K562 (cell line): ENCODE measurements at regions not wholly inside any gene's neighbourhood (a gene's known extent, or its start where the extent isn't known, plus 50 kb on each side); places are given as distances from the start of the nearest gene placed in this dataset.

Experiments
- ATAC-seq: fragments of 200-7000 bp; cut with Tn5 transposase; 3 replicates; pipeline ENCODE4 v1.9.1; 2020; ENCODE audit warnings: moderate library complexity
- BruUV-seq: library from RNA; stranded (reverse); fragments of 400-500 nt; replicated peaks from 2 replicates; lab custom pipeline; 2021; lab: Mats Ljungman, UMichigan
- CTCF ChIA-PET: fragments of 300-600 bp; formaldehyde crosslinking; extraction: SDS; loops from one replicate; lab custom pipeline; 2021; ENCODE audit warnings: low intra/inter-chr PET ratio; lab: Yijun Ruan, JAX
- POLR2A ChIA-PET: fragments of 300-600, 350-650 bp; sonication (Branson Sonifier 250); formaldehyde crosslinking; extraction: SDS; loops from one replicate; lab custom pipeline; 2021; ENCODE audit warnings: antibody characterized with exemption, inconsistent platforms; lab: Yijun Ruan, JAX
- DNase-seq, 4 experiments: peaks; one replicate each; pipeline versions ENCODE4 v3.0.0 to v3.0.0-alpha.2; 2011 to 2018; ENCODE audit warnings: low spot score in 3 of 4, mixed read lengths in 3 of 4; ENCODE audit errors: extremely low read depth in 1 of 4
- FAIRE-seq: peaks from 2 replicates; lab custom pipeline; 2011; peaks lifted over from hg19 to GRCh38; lab: Jason Lieb, UNC
- H2AFZ ChIP-seq: 2 replicates; pipeline ENCODE4 v1.6.0; 2011; ENCODE audit warnings: low read depth, low read length, control low read depth, inconsistent platforms
- H3K27ac ChIP-seq: fragments of 200-600 bp; 3 replicates; pipeline ENCODE4 v1.8.0; 2011; ENCODE audit warnings: low read depth, mild to moderate bottlenecking, control low read depth, inconsistent platforms, low read length, moderate library complexity, mixed read lengths; ENCODE audit errors: extremely low read depth
- H3K27me3 ChIP-seq, 2 experiments: fragments of 300-600 bp in 1 of 2; 2 replicates in 1 of 2; 3 replicates in 1 of 2; pipeline versions ENCODE4 v1.6.0 to v1.8.0; 2011; ENCODE audit warnings: inconsistent platforms in 2 of 2, low read length in 2 of 2, mild to moderate bottlenecking in 1 of 2, mixed read lengths in 1 of 2, moderate library complexity in 1 of 2; ENCODE audit not compliant: control insufficient read depth in 2 of 2, insufficient read depth in 2 of 2
- H3K36me3 ChIP-seq: fragments of 300-600 bp; 3 replicates; pipeline ENCODE4 v1.8.0; 2011; ENCODE audit warnings: mild to moderate bottlenecking, low read length, inconsistent platforms; ENCODE audit not compliant: control insufficient read depth, insufficient read depth
- H3K4me1 ChIP-seq, 2 experiments: fragments of 200-600 bp in 1 of 2; replicated peaks in 1 of 2; 2 replicates in 1 of 2; 3 replicates in 1 of 2; pipeline versions ENCODE4 v1.5.1 to v1.8.0; 2011; ENCODE audit warnings: inconsistent platforms in 2 of 2, low read length in 2 of 2, mild to moderate bottlenecking in 1 of 2, mixed read lengths in 1 of 2, moderate library complexity in 1 of 2; ENCODE audit not compliant: control insufficient read depth in 2 of 2, insufficient read depth in 2 of 2
- H3K4me2 ChIP-seq: 2 replicates; pipeline ENCODE4 v1.6.1; 2011; ENCODE audit warnings: low read length, control low read depth, inconsistent platforms, mixed read lengths; ENCODE audit not compliant: insufficient read depth
- H3K4me3 ChIP-seq: fragments of 200-600 bp; sonication (generic), shearing (Covaris generic); 2 replicates; pipeline ENCODE4 v1.5.1; 2016; ENCODE audit warnings: control low read depth, inconsistent platforms
- H3K79me2 ChIP-seq: fragments of 200-600 bp; 3 replicates; pipeline ENCODE4 v1.8.0; 2011; ENCODE audit warnings: low read length, inconsistent platforms; ENCODE audit not compliant: control insufficient read depth, insufficient read depth
- H3K9ac ChIP-seq, 2 experiments: 2 replicates each; pipeline versions ENCODE4 v1.6.0 to v1.6.1; 2011; ENCODE audit warnings: low read depth in 2 of 2, low read length in 2 of 2, control low read depth in 1 of 2, inconsistent platforms in 1 of 2, mild to moderate bottlenecking in 1 of 2, mixed read lengths in 1 of 2; ENCODE audit not compliant: insufficient read depth in 1 of 2
- H3K9me1 ChIP-seq: one replicate; pipeline ENCODE4 v1.6.0; 2011; ENCODE audit warnings: inconsistent platforms, mild to moderate bottlenecking, low read length, moderate library complexity; ENCODE audit not compliant: control insufficient read depth, insufficient read depth
- H3K9me3 ChIP-seq: replicated peaks from 2 replicates; pipeline ENCODE4 v1.5.1; 2011; ENCODE audit warnings: low read depth, low read length, inconsistent platforms; ENCODE audit not compliant: control insufficient read depth, insufficient read depth
- H4K20me1 ChIP-seq: replicated peaks from 2 replicates; pipeline ENCODE4 v1.6.1; 2011; ENCODE audit warnings: low read length, inconsistent platforms, mixed read lengths; ENCODE audit not compliant: control insufficient read depth, insufficient read depth
- DDX20 ChIP-seq: fragments of 450-650 bp; IDR thresholded peaks from 2 replicates; pipeline ENCODE4 v1.6.1; 2016; ENCODE audit warnings: missing genetic modification characterization, low read depth, mild to moderate bottlenecking, missing compliant biosample characterization, moderate library complexity
- FOS ChIP-seq: IDR thresholded peaks from 3 replicates; pipeline ENCODE4 v1.6.1; 2011; ENCODE audit not compliant: insufficient read length; ENCODE audit errors: extremely low read depth
- FOXM1 ChIP-seq, 2 experiments: fragments of 450-650 bp in 1 of 2; sonication (generic) in 1 of 2; formaldehyde crosslinking in 1 of 2; IDR thresholded peaks; 2 replicates each; pipeline versions ENCODE4 v1.6.1 to v1.9.0; 2017 to 2022; ENCODE audit warnings: low read depth in 2 of 2, mild to moderate bottlenecking in 2 of 2, missing genetic modification reagents in 1 of 2, moderate library complexity in 1 of 2
- MAFF ChIP-seq: IDR thresholded peaks from 2 replicates; pipeline ENCODE4 v1.6.1; 2012; ENCODE audit warnings: low read length, improper control_type of control experiment
- MAFK ChIP-seq: IDR thresholded peaks from 2 replicates; pipeline ENCODE4 v1.6.1; 2011; ENCODE audit warnings: low read length, improper control_type of control experiment
- MCM3 ChIP-seq: fragments of 450-650 bp; IDR thresholded peaks from 2 replicates; pipeline ENCODE4 v1.6.1; 2016
- MXI1 ChIP-seq: IDR thresholded peaks from 2 replicates; pipeline ENCODE4 v1.6.1; 2011; ENCODE audit warnings: low read depth, mild to moderate bottlenecking, improper control_type of control experiment, low read length
- SFPQ ChIP-seq: fragments of 200-400 bp; formaldehyde crosslinking; IDR thresholded peaks from 2 replicates; pipeline ENCODE4 v1.6.1; 2017; ENCODE audit warnings: mild to moderate bottlenecking, low read depth, low read length, moderate library complexity
- SNRNP70 ChIP-seq: fragments of 200-400 bp; formaldehyde crosslinking; optimal IDR thresholded peaks from 2 replicates; pipeline ENCODE3; 2017; ENCODE audit warnings: low read depth, low read length
- STAT5A ChIP-seq: IDR thresholded peaks from 2 replicates; pipeline ENCODE4 v1.6.1; 2012; ENCODE audit warnings: low read length, inconsistent platforms, borderline replicate concordance
- XRCC5 ChIP-seq: fragments of 200-400 bp; formaldehyde crosslinking; IDR thresholded peaks from 2 replicates; pipeline ENCODE4 v1.6.1; 2017; ENCODE audit warnings: low read depth, mild to moderate bottlenecking, low read length
- ZNF23 ChIP-seq: fragments of 250-450 bp; sonication (Bioruptor Pico); IDR thresholded peaks from 2 replicates; pipeline ENCODE4 v1.4.0; 2020; ENCODE audit warnings: mild to moderate bottlenecking
- ZNF239 ChIP-seq: fragments of 250-450 bp; sonication (Bioruptor Pico); IDR thresholded peaks from 2 replicates; pipeline ENCODE4 v1.4.0; 2020; ENCODE audit warnings: mild to moderate bottlenecking
- ZNF316 ChIP-seq: fragments of 450-650 bp; IDR thresholded peaks from 2 replicates; pipeline ENCODE4 v1.6.1; 2016
- ZNF324 ChIP-seq: fragments of 250-450 bp; sonication (Bioruptor Pico); IDR thresholded peaks from 2 replicates; pipeline ENCODE4 v1.4.0; 2020; ENCODE audit warnings: mild to moderate bottlenecking
- WGBS: fragments of 100-300 bp; shearing (Covaris generic); methylation state at CpG from one replicate; pipeline ENCODE4 v1.1.6; 2016; ENCODE audit warnings: low coverage, mixed read lengths; ENCODE audit not compliant: insufficient coverage; ENCODE audit errors: missing lambda C conversion rate; 5-methylcytosine and 5-hydroxymethylcytosine counted together
- in situ Hi-C: fragments of 300-500 bp; cut with MboI; formaldehyde crosslinking; loops from 4 replicates; pipeline ENCODE4 v1.15.0; 2018; ENCODE audit warnings: inconsistent platforms, mixed read lengths
- intact Hi-C: fragments of 100-400 bp; cut with micrococcal nuclease; formaldehyde crosslinking; loops from 2 replicates; pipeline ENCODE4 v1.14.2; 2022
- TF ChIP-seq, protein P1 (sequence below): sonication (generic); formaldehyde crosslinking; IDR thresholded peaks from 2 replicates; pipeline ENCODE4 v1.8.0; 2022; ENCODE audit warnings: mild to moderate bottlenecking, missing genetic modification reagents

GRCh38 chr18:73544617-73545016, 603.0 kb downstream of the FBXO15 start:
- no peak for ATAC-seq
- H3K9me3 ChIP-seq, result no peaks in the 10 kb centered on the region
- BruUV-seq, result no TSS peak

GRCh38 chr18:73544032-73544431, 603.6 kb downstream of the FBXO15 start:
- no peaks in the 10 kb centered on the region for H3K27me3 ChIP-seq
- 0% methylated on average over 1 of the region's 1 CpG for WGBS
- H3K9ac ChIP-seq, result no peak overlapping the region
- no peaks in the 10 kb centered on the region for H3K9me1 ChIP-seq
- no peak for FAIRE-seq
- H3K4me3 ChIP-seq, result no peak overlapping the region
- no peak for DNase-seq
- intact Hi-C loops, result no loop called here
- no peaks in the 10 kb centered on the region for H3K79me2 ChIP-seq
- H3K4me2 ChIP-seq, result no peak overlapping the region
- no peaks in the 10 kb centered on the region for H3K9me3 ChIP-seq
- in situ Hi-C loops, result no loop called here
- no peak overlapping the region for H2AFZ ChIP-seq
- CTCF ChIA-PET, result no interaction called here
- H3K4me1 ChIP-seq, result no peaks in the 10 kb centered on the region
- POLR2A ChIA-PET, result no interaction called here
- BruUV-seq, result no TSS peak
- H3K36me3 ChIP-seq, result no peaks in the 10 kb centered on the region
- H3K27ac ChIP-seq, result no peak overlapping the region
- H4K20me1 ChIP-seq, result no peaks in the 10 kb centered on the region
- ATAC-seq, result no peak
- TF ChIP-seq MCM3 (no peak), SFPQ (no peak), MXI1 (no peak), ZNF239 (CRISPR knock-in tag) (no peak), SNRNP70 (no peak), FOS (no peak), XRCC5 (no peak), STAT5A (no peak)
- TF ChIP-seq, protein P1, sequence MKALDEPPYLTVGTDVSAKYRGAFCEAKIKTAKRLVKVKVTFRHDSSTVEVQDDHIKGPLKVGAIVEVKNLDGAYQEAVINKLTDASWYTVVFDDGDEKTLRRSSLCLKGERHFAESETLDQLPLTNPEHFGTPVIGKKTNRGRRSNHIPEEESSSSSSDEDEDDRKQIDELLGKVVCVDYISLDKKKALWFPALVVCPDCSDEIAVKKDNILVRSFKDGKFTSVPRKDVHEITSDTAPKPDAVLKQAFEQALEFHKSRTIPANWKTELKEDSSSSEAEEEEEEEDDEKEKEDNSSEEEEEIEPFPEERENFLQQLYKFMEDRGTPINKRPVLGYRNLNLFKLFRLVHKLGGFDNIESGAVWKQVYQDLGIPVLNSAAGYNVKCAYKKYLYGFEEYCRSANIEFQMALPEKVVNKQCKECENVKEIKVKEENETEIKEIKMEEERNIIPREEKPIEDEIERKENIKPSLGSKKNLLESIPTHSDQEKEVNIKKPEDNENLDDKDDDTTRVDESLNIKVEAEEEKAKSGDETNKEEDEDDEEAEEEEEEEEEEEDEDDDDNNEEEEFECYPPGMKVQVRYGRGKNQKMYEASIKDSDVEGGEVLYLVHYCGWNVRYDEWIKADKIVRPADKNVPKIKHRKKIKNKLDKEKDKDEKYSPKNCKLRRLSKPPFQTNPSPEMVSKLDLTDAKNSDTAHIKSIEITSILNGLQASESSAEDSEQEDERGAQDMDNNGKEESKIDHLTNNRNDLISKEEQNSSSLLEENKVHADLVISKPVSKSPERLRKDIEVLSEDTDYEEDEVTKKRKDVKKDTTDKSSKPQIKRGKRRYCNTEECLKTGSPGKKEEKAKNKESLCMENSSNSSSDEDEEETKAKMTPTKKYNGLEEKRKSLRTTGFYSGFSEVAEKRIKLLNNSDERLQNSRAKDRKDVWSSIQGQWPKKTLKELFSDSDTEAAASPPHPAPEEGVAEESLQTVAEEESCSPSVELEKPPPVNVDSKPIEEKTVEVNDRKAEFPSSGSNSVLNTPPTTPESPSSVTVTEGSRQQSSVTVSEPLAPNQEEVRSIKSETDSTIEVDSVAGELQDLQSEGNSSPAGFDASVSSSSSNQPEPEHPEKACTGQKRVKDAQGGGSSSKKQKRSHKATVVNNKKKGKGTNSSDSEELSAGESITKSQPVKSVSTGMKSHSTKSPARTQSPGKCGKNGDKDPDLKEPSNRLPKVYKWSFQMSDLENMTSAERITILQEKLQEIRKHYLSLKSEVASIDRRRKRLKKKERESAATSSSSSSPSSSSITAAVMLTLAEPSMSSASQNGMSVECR (CRISPR knock-in tag), result no peak

More at GRCh38 chr18:73544617-73545016, 603.0 kb downstream of the FBXO15 start:
- Histone ChIP-seq H3K27me3 (no peaks in the 10 kb centered on the region), H2AFZ (no peak overlapping the region), H3K4me3 (no peak overlapping the region), H3K4me2 (no peak overlapping the region), H4K20me1 (no peaks in the 10 kb centered on the region), H3K79me2 (no peaks in the 10 kb centered on the region), H3K27ac (no peak overlapping the region), H3K36me3 (no peaks in the 10 kb centered on the region), H3K9me1 (no peaks in the 10 kb centered on the region), H3K4me1 (no peaks in the 10 kb centered on the region), H3K9ac (no peak overlapping the region)
- intact Hi-C loops, result no loop called here
- in situ Hi-C loops, result no loop called here
- 10% methylated on average over 2 of the region's 2 CpGs for WGBS
- FAIRE-seq (no peak), DNase-seq (no peak)
- TF ChIP-seq ZNF324 (CRISPR knock-in tag) (no peak), FOXM1 (IDR thresholded peaks at IDR 0.05; ENCODE audit: low read depth) (no peak), FOXM1 (CRISPR knock-in tag; IDR thresholded peaks at IDR 0.05; ENCODE audit: low read depth) (no peak), ZNF23 (no peak), MAFF (peak; percentile 53), DDX20 (tag) (no peak), MAFK (0 out of 2 replicates have a peak, but pooled peaks have one; percentile 36), ZNF316 (peak; percentile 33; the same call in 1 of the 2 replicates)
- ChIA-PET POLR2A (no interaction called here), CTCF (no interaction called here)
